H1 (cell line): ENCODE measurements at regions not wholly inside any gene's neighbourhood (a gene's known extent, or its start where the extent isn't known, plus 50 kb on each side); places are given as distances from the start of the nearest gene placed in this dataset.

Source experiments
- E2F6 ChIP-seq: IDR thresholded peaks from 2 replicates; pipeline ENCODE4 v1.6.1; 2012; ENCODE audit warnings: inconsistent platforms
- PHF8 ChIP-seq: fragments of 200-600 bp; sonication (generic); conservative IDR thresholded peaks from 2 replicates; pipeline ENCODE4 v1.7.1; 2012; ENCODE audit warnings: low read depth, mild to moderate bottlenecking, inconsistent platforms, low read length, moderate library complexity
- RNF2 ChIP-seq: fragments of 200-900, 300-1000 bp; sonication (generic); IDR thresholded peaks from 2 replicates; pipeline ENCODE4 v1.7.1; 2016; ENCODE audit warnings: borderline replicate concordance, low read depth, mild to moderate bottlenecking, antibody characterized with exemption, low read length; ENCODE audit not compliant: poor library complexity, severe bottlenecking; ENCODE audit errors: missing control alignments
- SAP30 ChIP-seq: fragments of 300-600 bp; sonication (generic); IDR thresholded peaks from 2 replicates; pipeline ENCODE4 v1.7.1; 2012; ENCODE audit warnings: low read length, moderate library complexity, mild to moderate bottlenecking, inconsistent platforms; ENCODE audit not compliant: insufficient read depth, insufficient replicate concordance
- TF ChIP-seq, protein P1 (sequence below): IDR thresholded peaks from 2 replicates; pipeline ENCODE4 v1.6.1; 2012; ENCODE audit warnings: low read length, inconsistent platforms

DNA sequence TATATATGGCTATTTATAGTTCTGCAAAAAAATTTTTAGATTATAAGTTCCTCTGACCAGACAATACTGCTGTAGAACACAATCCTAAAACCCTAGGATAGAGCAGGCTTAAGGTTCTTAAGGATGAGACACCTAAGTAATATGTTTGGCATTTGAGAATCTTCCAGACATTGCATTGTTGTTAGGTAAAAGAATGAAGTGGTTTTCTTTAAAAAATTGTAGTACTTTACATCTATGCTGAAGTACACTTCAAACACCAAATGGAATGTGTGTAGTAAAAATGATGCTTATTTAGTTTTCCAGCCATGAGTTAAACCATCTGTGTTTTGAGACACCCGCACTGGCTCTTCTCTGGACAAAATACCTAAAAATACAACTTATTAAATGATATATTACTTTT, 857.7 kb downstream of the OTOL1 start (continued):
- TF ChIP-seq, protein P1, sequence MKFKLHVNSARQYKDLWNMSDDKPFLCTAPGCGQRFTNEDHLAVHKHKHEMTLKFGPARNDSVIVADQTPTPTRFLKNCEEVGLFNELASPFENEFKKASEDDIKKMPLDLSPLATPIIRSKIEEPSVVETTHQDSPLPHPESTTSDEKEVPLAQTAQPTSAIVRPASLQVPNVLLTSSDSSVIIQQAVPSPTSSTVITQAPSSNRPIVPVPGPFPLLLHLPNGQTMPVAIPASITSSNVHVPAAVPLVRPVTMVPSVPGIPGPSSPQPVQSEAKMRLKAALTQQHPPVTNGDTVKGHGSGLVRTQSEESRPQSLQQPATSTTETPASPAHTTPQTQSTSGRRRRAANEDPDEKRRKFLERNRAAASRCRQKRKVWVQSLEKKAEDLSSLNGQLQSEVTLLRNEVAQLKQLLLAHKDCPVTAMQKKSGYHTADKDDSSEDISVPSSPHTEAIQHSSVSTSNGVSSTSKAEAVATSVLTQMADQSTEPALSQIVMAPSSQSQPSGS: no peak
- no peak for TF ChIP-seq RNF2
- no peak for TF ChIP-seq PHF8
- no peak for TF ChIP-seq SAP30
- no peak for TF ChIP-seq E2F6
